Gastroesophageal sphincter (tissue), 3 donors: ENCODE measurements at regions not wholly inside any gene's neighbourhood (a gene's known extent, or its start where the extent isn't known, plus 50 kb on each side); places are given as distances from the start of the nearest gene placed in this dataset.

Experiments
- POLR2AphosphoS5 ChIP-seq: sonication (generic); formaldehyde crosslinking; IDR thresholded peaks from one replicate; pipeline ENCODE4 v1.6.1; 2017; ENCODE audit warnings: antibody characterized with exemption
- TF ChIP-seq, protein P1 (sequence below), 4 experiments: fragments of 200-600 bp in 2 of 4; fragments of 450-650 bp in 2 of 4; sonication (generic) in 1 of 4; IDR thresholded peaks; one replicate each; pipeline ENCODE4 v1.5.1; 2017 to 2019; ENCODE audit warnings: antibody characterized with exemption in 4 of 4, mild to moderate bottlenecking in 2 of 4, moderate library complexity in 2 of 4

- TF ChIP-seq, protein P1, sequence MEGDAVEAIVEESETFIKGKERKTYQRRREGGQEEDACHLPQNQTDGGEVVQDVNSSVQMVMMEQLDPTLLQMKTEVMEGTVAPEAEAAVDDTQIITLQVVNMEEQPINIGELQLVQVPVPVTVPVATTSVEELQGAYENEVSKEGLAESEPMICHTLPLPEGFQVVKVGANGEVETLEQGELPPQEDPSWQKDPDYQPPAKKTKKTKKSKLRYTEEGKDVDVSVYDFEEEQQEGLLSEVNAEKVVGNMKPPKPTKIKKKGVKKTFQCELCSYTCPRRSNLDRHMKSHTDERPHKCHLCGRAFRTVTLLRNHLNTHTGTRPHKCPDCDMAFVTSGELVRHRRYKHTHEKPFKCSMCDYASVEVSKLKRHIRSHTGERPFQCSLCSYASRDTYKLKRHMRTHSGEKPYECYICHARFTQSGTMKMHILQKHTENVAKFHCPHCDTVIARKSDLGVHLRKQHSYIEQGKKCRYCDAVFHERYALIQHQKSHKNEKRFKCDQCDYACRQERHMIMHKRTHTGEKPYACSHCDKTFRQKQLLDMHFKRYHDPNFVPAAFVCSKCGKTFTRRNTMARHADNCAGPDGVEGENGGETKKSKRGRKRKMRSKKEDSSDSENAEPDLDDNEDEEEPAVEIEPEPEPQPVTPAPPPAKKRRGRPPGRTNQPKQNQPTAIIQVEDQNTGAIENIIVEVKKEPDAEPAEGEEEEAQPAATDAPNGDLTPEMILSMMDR (IDR thresholded peaks at IDR 0.05), result no peak
- no peak for TF ChIP-seq POLR2AphosphoS5
Measured at GRCh38 chr6:22975079-22975478, 405.7 kb downstream of the HDGFL1 start.
